Spleen (tissue), 11 donors: ENCODE measurements at regions not wholly inside any gene's neighbourhood (a gene's known extent, or its start where the extent isn't known, plus 50 kb on each side); places are given as distances from the start of the nearest gene placed in this dataset.
"Not testable (repeated sequence)": the region's sequence is repeated elsewhere in the genome, so short reads cannot be mapped to it uniquely, and the experiment has no call there.

Experiments
- DNase-seq: peaks from one replicate; pipeline ENCODE4 v3.0.0-alpha.2; 2020
- H3K27ac ChIP-seq, 8 donors: fragments of 200-600 bp; sonication (generic) in 7 of 8; 1 replicate in 4 of 8; 2 replicates in 4 of 8; pipeline versions ENCODE4 v1.5.0 to v1.8.0; 2016 to 2021; ENCODE audit warnings: inconsistent platforms in 4 of 8, mild to moderate bottlenecking in 4 of 8, moderate library complexity in 1 of 8
- H3K27me3 ChIP-seq, 7 donors: fragments of 200-600 bp; sonication (generic) in 6 of 7; replicated peaks in 1 of 7; 1 replicate in 4 of 7; 2 replicates in 3 of 7; pipeline versions ENCODE4 v1.5.0 to v1.8.0; 2016 to 2021; ENCODE audit warnings: inconsistent platforms in 3 of 7, mild to moderate bottlenecking in 1 of 7
- H3K36me3 ChIP-seq, 6 donors: fragments of 200-600 bp; sonication (generic) in 5 of 6; 1 replicate in 4 of 6; 2 replicates in 2 of 6; pipeline versions ENCODE4 v1.5.0 to v1.8.0; 2016 to 2021; ENCODE audit warnings: inconsistent platforms in 2 of 6
- H3K4me1 ChIP-seq, 6 donors: fragments of 200-600 bp; sonication (generic) in 5 of 6; 1 replicate in 3 of 6; 2 replicates in 3 of 6; pipeline versions ENCODE4 v1.5.0 to v1.8.0; 2016 to 2021; ENCODE audit warnings: inconsistent platforms in 3 of 6
- H3K4me3 ChIP-seq, 8 donors: fragments of 200-600 bp; sonication (generic) in 7 of 8; 1 replicate in 4 of 8; 2 replicates in 4 of 8; pipeline versions ENCODE4 v1.5.0 to v1.8.0; 2016 to 2021; ENCODE audit warnings: inconsistent platforms in 4 of 8, mild to moderate bottlenecking in 4 of 8, moderate library complexity in 2 of 8
- H3K9me3 ChIP-seq, 8 donors: fragments of 200-600 bp; sonication (generic) in 7 of 8; 1 replicate in 4 of 8; 2 replicates in 4 of 8; pipeline versions ENCODE4 v1.5.0 to v1.8.0; 2016 to 2021; ENCODE audit warnings: inconsistent platforms in 4 of 8
- POLR2A ChIP-seq, 3 donors: fragments of 450-650 bp; IDR thresholded peaks; one replicate each; pipeline ENCODE4 v1.5.1; 2017; ENCODE audit warnings: antibody characterized with exemption in 3 of 3, mild to moderate bottlenecking in 1 of 3
- POLR2AphosphoS5 ChIP-seq, 3 donors: sonication (generic); formaldehyde crosslinking; IDR thresholded peaks; one replicate each; pipeline ENCODE4 v1.5.1; 2017; ENCODE audit warnings: antibody characterized with exemption in 3 of 3
- WGBS, 5 donors: extraction: QIAGEN DNeasy Blood & Tissue Kit in 3 of 5; methylation state at CpG; one replicate each; pipeline versions ENCODE4 v1.1.5 to v1.1.7; 2013 to 2018; 5-methylcytosine and 5-hydroxymethylcytosine counted together
- intact Hi-C: fragments of 100-400 bp; cut with DNase I; formaldehyde crosslinking; loops from one replicate; pipeline ENCODE4 v1.15.0; 2023; ENCODE audit warnings: low total_unique reads
- TF ChIP-seq, protein P1 (sequence below), 11 experiments: fragments of 200-600 bp in 7 of 11; fragments of 450-650 bp in 4 of 11; sonication (generic) in 4 of 11; IDR thresholded peaks in 8 of 11; conservative IDR thresholded peaks in 3 of 11; 1 replicate in 7 of 11; 2 replicates in 4 of 11; pipeline versions ENCODE4 v1.4.0 to v1.8.0; 2016 to 2021; ENCODE audit warnings: antibody characterized with exemption in 11 of 11, inconsistent platforms in 4 of 11, mild to moderate bottlenecking in 1 of 11
- donor health status: healthy with polysubstance abuse.
- donor health status: DM: no; HTN: no; CAD: no; lungs with moderate emphysema.
- donor health status: DM: no; HTN: no; CAD: no.
- donor health status: Bipolar disorder and iron deficiency.
- donor health status: healthy.
- donor health status: DM: no; HTN: no; CAD: no.
- donor health status: DM: yes; HTN: yes; CAD: no.

DNA sequence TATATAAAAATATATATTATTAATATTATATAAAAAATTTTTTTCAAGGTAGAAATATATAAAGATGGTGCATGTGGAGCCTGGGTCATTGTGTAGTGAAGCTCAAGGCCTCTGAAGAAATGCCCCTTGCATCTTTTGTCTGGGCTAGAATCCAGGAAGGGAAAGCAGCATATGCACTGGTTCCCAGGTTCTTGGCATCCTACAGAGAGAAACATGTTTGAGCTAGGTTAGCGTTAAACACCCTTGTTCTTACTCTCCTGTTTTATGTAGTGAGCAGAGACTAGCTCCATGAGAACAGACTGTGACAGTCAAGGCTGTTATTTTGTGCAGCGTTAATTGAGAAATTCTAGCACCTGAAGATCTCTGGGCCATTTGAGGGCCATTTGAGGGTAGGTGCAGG lies 116.1 kb downstream of the POM121L12 start:
- TF ChIP-seq, protein P1, sequence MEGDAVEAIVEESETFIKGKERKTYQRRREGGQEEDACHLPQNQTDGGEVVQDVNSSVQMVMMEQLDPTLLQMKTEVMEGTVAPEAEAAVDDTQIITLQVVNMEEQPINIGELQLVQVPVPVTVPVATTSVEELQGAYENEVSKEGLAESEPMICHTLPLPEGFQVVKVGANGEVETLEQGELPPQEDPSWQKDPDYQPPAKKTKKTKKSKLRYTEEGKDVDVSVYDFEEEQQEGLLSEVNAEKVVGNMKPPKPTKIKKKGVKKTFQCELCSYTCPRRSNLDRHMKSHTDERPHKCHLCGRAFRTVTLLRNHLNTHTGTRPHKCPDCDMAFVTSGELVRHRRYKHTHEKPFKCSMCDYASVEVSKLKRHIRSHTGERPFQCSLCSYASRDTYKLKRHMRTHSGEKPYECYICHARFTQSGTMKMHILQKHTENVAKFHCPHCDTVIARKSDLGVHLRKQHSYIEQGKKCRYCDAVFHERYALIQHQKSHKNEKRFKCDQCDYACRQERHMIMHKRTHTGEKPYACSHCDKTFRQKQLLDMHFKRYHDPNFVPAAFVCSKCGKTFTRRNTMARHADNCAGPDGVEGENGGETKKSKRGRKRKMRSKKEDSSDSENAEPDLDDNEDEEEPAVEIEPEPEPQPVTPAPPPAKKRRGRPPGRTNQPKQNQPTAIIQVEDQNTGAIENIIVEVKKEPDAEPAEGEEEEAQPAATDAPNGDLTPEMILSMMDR (IDR thresholded peaks at IDR 0.05 in 8 of 11, conservative IDR thresholded peaks at IDR 0.05 in 3 of 11), result no peak
- TF ChIP-seq POLR2A (IDR thresholded peaks at IDR 0.05) (no peak), POLR2AphosphoS5 (IDR thresholded peaks at IDR 0.05) (no peak)
- Histone ChIP-seq H3K9me3 (peaks cover 0 to 21% (median 6%) of the 10 kb centered on the region in 8 donors), H3K27me3 (no peaks in the 10 kb centered on the region), H3K36me3 (no peaks in the 10 kb centered on the region), H3K4me1 (no peaks in the 10 kb centered on the region), H3K4me3 (no peak overlapping the region), H3K27ac (no peak overlapping the region)
- DNase-seq, result no peak
- 78 to 99% (median 86%) methylated on average over 2 of the region's 2 CpGs for WGBS, 5 donors
- intact Hi-C loops, result no loop called here

GRCh38 chr7:53187184-53187583 lies 151.8 kb downstream of the POM121L12 start:
- H3K27me3 ChIP-seq, H3K27ac ChIP-seq, H3K4me3 ChIP-seq, H3K36me3 ChIP-seq, DNase-seq, intact Hi-C loops, H3K4me1 ChIP-seq: not testable (repeated sequence)
- H3K9me3 ChIP-seq, result peaks cover 0 to 72% (median 33%) of the 10 kb centered on the region in 8 donors
- 86 to 94% (median 92%) methylated on average over 24 to 27 of the region's 27 CpGs for WGBS, 5 donors

GRCh38 chr7:53191191-53191695 lies 155.8 kb downstream of the POM121L12 start:
- Histone ChIP-seq H3K27ac (no peak overlapping the region), H3K36me3 (no peaks in the 10 kb centered on the region), H3K9me3 (peaks cover 0 to 41% (median 27%) of the 10 kb centered on the region in 8 donors), H3K27me3 (no peaks in the 10 kb centered on the region), H3K4me1 (no peaks in the 10 kb centered on the region), H3K4me3 (no peak overlapping the region)
- WGBS, 5 donors, result 71 to 80% (median 72%) methylated on average over 3 of the region's 3 CpGs
- intact Hi-C loops, result no loop called here
- TF ChIP-seq, protein P1 (IDR thresholded peaks at IDR 0.05 in 8 of 11, conservative IDR thresholded peaks at IDR 0.05 in 3 of 11), result no peak
- TF ChIP-seq POLR2A (IDR thresholded peaks at IDR 0.05) (no peak), POLR2AphosphoS5 (IDR thresholded peaks at IDR 0.05) (no peak)
- no peak for DNase-seq

DNA sequence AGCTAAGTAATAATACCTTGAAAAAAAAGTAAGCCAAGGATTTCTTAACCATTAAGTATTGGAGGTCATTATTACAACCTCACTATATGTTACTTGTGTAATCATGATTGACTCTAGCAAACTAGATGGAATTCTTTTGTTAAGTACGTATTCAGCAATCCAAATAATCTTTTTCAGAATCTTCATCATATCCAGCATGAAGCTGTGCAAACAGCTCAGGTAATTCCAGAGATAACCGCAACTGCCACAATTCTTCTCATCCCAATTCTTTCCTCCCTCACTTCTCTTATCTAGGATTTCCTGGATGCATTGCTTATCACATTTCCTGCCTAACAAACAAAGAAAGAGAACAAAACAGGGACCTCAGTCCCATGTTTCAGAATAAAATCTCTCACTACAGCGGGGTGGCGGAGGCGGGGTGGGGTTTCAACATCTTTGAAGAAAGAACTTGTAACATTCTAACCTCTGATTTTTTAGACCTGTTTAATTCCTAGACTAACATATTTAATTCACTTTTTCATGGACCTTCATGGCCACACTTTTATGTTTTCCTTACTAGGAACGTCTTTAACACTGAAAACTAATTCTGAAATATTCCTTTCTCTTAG lies 156.5 kb downstream of the POM121L12 start:
- no peaks in the 10 kb centered on the region for H3K36me3 ChIP-seq
- H3K27me3 ChIP-seq, result no peaks in the 10 kb centered on the region
- no peak overlapping the region for H3K4me3 ChIP-seq
- no peak for DNase-seq
- intact Hi-C loops, result no loop called here
- H3K27ac ChIP-seq, result no peak overlapping the region
- 40 to 58% (median 46%) methylated on average over 6 of the region's 6 CpGs for WGBS, 5 donors
- no peaks in the 10 kb centered on the region for H3K4me1 ChIP-seq
- H3K9me3 ChIP-seq, result peaks cover 0 to 39% (median 26%) of the 10 kb centered on the region in 8 donors
- TF ChIP-seq POLR2A (IDR thresholded peaks at IDR 0.05) (no peak), POLR2AphosphoS5 (IDR thresholded peaks at IDR 0.05) (no peak)
- TF ChIP-seq, protein P1 (IDR thresholded peaks at IDR 0.05 in 8 of 11, conservative IDR thresholded peaks at IDR 0.05 in 3 of 11), result no peak
